PFSK-1 (cell line): ENCODE measurements at regions not wholly inside any gene's neighbourhood (a gene's known extent, or its start where the extent isn't known, plus 50 kb on each side); places are given as distances from the start of the nearest gene placed in this dataset.

ENCODE experiments used
- FOXP2 ChIP-seq: optimal IDR thresholded peaks from 2 replicates; pipeline ENCODE3; 2011; ENCODE audit warnings: borderline replicate concordance, control low read depth, inconsistent platforms; ENCODE audit not compliant: insufficient read depth; ENCODE audit errors: extremely low read length, extremely low read depth
- POLR2AphosphoS5 ChIP-seq: IDR thresholded peaks from 2 replicates; pipeline ENCODE4 v1.6.1; 2012; ENCODE audit warnings: low read depth, mild to moderate bottlenecking, control low read depth, low read length, moderate library complexity
- SIN3A ChIP-seq: IDR thresholded peaks from 2 replicates; pipeline ENCODE4 v1.6.1; 2012; ENCODE audit warnings: mild to moderate bottlenecking, low read length, moderate library complexity, borderline replicate concordance; ENCODE audit not compliant: insufficient read depth
- TAF1 ChIP-seq: IDR thresholded peaks from 2 replicates; pipeline ENCODE4 v1.6.1; 2012; ENCODE audit warnings: low read length, control low read depth, borderline replicate concordance; ENCODE audit not compliant: insufficient read depth
- TF ChIP-seq, protein P1 (sequence below), 2 experiments: IDR thresholded peaks; 2 replicates each; pipeline versions ENCODE4 v1.6.1 to v1.8.0; 2011 to 2012; ENCODE audit warnings: low read depth in 2 of 2, low read length in 2 of 2, control low read depth in 1 of 2, inconsistent platforms in 1 of 2, mild to moderate bottlenecking in 1 of 2, moderate library complexity in 1 of 2; ENCODE audit not compliant: insufficient read depth in 1 of 2

DNA sequence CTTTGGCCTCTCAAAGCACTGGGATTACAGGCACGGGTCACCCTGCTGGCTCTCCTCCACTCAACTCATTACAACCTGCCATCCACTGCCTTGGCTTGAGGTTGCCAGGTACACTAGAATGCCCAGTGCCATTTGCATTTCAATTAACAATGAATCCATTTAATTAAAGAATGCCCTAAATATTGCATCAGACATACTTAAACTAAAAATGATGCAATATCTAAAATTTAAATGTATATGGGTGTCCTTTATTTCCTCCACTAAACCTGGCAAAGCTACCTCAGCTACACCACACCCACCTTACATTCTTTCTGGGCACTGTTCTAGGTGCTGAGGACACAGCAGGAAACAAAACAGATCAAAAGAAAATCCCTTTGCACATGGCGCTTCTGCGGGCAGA is 382.2 kb upstream of the ZFHX3 start:
- TF ChIP-seq TAF1, result no peak
- no peak for TF ChIP-seq POLR2AphosphoS5
- TF ChIP-seq FOXP2, result no peak
- TF ChIP-seq, protein P1, sequence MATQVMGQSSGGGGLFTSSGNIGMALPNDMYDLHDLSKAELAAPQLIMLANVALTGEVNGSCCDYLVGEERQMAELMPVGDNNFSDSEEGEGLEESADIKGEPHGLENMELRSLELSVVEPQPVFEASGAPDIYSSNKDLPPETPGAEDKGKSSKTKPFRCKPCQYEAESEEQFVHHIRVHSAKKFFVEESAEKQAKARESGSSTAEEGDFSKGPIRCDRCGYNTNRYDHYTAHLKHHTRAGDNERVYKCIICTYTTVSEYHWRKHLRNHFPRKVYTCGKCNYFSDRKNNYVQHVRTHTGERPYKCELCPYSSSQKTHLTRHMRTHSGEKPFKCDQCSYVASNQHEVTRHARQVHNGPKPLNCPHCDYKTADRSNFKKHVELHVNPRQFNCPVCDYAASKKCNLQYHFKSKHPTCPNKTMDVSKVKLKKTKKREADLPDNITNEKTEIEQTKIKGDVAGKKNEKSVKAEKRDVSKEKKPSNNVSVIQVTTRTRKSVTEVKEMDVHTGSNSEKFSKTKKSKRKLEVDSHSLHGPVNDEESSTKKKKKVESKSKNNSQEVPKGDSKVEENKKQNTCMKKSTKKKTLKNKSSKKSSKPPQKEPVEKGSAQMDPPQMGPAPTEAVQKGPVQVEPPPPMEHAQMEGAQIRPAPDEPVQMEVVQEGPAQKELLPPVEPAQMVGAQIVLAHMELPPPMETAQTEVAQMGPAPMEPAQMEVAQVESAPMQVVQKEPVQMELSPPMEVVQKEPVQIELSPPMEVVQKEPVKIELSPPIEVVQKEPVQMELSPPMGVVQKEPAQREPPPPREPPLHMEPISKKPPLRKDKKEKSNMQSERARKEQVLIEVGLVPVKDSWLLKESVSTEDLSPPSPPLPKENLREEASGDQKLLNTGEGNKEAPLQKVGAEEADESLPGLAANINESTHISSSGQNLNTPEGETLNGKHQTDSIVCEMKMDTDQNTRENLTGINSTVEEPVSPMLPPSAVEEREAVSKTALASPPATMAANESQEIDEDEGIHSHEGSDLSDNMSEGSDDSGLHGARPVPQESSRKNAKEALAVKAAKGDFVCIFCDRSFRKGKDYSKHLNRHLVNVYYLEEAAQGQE (IDR thresholded peaks at IDR 0.05; ENCODE audit: insufficient read depth in 1 of 2, low read depth in 2 of 2, low read length in 2 of 2), result no peak
- no peak for TF ChIP-seq SIN3A

DNA sequence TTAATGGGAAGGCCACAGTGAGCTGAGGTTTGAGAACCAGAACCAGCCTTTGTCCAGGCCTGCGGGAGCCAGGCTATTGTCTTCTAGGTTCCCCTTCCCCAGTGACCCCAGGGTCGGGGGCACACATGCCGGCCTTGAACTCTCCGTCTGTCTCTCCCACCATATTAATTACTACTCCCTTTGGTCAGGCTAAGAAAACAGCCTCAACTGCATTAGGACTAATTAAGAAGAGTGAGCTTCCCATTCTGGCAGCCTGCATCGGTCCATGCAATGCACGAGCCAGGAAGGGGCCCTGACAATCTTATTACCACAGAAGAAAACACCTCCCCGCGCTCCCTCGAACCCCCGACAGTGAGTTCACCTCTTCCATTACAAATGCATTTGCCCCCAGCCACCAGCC is 380.2 kb upstream of the ZFHX3 start:
- TF ChIP-seq FOXP2 (no peak), POLR2AphosphoS5 (no peak), SIN3A (no peak), TAF1 (no peak)
- TF ChIP-seq, protein P1 (IDR thresholded peaks at IDR 0.05; ENCODE audit: insufficient read depth in 1 of 2, low read depth in 2 of 2, low read length in 2 of 2), result no peak

DNA sequence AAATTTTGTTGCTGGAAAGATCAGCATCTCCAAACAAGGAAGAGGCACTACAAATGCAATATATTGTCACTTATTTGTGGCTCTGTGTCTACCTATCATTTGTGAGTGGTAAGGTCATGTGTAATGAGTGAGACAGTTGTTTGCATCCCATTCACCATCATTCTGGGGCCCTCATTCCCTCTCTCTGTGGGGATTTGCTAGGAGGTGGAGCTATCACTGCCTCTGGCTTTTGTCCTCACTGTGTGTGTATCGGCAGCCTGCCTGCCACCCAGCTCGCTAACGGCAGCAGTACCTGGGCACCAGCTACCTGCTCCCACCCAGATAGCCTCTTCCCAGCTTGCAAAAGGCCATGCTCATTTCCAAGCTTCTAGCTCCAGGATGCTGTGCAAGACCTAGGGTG is 379.2 kb upstream of the ZFHX3 start:
- TF ChIP-seq TAF1 (no peak), FOXP2 (no peak), POLR2AphosphoS5 (no peak), SIN3A (no peak)
- TF ChIP-seq, protein P1 (IDR thresholded peaks at IDR 0.05; ENCODE audit: insufficient read depth in 1 of 2, low read depth in 2 of 2, low read length in 2 of 2), result no peak

DNA sequence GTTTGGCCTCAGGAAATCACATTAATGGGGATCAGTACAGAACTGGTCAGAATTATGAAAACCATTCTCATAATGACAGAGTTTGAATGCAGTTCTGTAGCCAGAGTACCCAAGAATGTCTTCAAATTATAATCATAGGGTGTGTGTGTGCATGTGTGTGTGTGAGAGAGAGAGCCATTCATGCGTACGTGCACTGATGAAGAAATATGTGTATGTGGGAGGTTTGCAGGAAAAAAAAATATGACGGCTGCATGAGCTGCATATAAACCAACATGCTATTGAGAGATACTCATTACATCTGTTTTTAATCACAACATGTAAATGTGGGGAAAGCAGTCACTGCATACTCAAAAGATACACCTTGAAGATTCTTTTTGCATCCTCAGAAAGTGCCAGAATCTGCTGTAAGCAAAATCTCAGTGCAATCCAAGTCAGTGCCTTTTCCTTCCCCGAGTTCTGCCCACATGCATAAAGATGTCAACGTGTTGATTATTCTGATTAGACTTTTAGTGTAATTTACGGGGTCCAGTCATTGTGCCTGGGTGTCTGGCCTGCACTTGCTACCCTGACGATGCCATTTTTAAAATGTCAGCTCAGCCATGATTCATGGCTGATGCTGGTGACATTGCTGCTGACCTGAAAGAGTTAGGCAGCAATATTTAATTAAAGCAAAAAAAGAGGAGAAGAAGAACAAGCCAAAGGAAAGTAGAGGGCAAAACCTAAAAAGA is 378.7 kb upstream of the ZFHX3 start:
- TF ChIP-seq FOXP2, result no peak
- TF ChIP-seq POLR2AphosphoS5, result no peak
- TF ChIP-seq SIN3A, result no peak
- TF ChIP-seq, protein P1 (IDR thresholded peaks at IDR 0.05; ENCODE audit: insufficient read depth in 1 of 2, low read depth in 2 of 2, low read length in 2 of 2), result no peak
- no peak for TF ChIP-seq TAF1

DNA sequence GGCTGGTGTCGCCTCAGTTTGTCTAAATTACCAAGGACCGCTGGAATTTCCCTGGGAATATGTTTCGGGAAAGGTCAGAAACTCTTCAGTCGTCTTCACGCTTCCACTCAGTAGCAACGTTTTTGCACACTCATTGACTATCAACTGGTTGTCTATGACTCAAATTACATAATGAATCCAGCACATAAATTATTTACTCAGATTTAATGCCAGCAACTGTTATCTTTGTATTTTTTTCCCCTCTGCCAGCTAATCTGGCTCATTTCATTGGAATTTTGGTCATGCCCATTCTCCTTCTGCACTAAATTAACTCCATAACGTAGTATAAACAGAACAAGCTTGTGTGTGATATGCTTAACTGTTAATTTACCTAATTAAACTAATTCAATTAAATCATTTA is 372.7 kb upstream of the ZFHX3 start:
- TF ChIP-seq, protein P1 (IDR thresholded peaks at IDR 0.05; ENCODE audit: insufficient read depth in 1 of 2, low read depth in 2 of 2, low read length in 2 of 2), result no peak
- TF ChIP-seq SIN3A, result no peak
- TF ChIP-seq TAF1, result no peak
- TF ChIP-seq FOXP2, result no peak
- TF ChIP-seq POLR2AphosphoS5, result no peak
